OCI-LY3 (cell line): ENCODE measurements at regions not wholly inside any gene's neighbourhood (a gene's known extent, or its start where the extent isn't known, plus 50 kb on each side); places are given as distances from the start of the nearest gene placed in this dataset.

ENCODE experiments used
- H2AFZ ChIP-seq: fragments of 200-600, 300-600 bp; shearing (Covaris generic); 2 replicates; pipeline ENCODE4 v1.6.0; 2014; ENCODE audit warnings: antibody characterized with exemption, low read depth, low read length
- H3K27ac ChIP-seq: fragments of 200-600, 300-600 bp; sonication (generic); 2 replicates; pipeline ENCODE4 v1.5.1; 2014; ENCODE audit warnings: mild to moderate bottlenecking, low read length, moderate library complexity, mixed read lengths
- H3K27me3 ChIP-seq: fragments of 200-600, 300-600 bp; sonication (generic); 2 replicates; pipeline ENCODE4 v1.6.1; 2014; ENCODE audit warnings: low read depth, low read length, mixed read lengths
- H3K36me3 ChIP-seq: fragments of 200-600, 300-600 bp; sonication (generic); replicated peaks from 2 replicates; pipeline ENCODE3; 2014; ENCODE audit warnings: low read depth, low read length, mixed read lengths
- H3K4me1 ChIP-seq: fragments of 300-600, 200-600 bp; sonication (generic); 2 replicates; pipeline ENCODE4 v1.6.1; 2014; ENCODE audit warnings: low read length, mixed read lengths
- H3K4me2 ChIP-seq: fragments of 200-600, 300-600 bp; sonication (generic); 2 replicates; pipeline ENCODE4 v1.6.1; 2014; ENCODE audit warnings: low read length, mixed read lengths
- H3K4me3 ChIP-seq: fragments of 300-600, 200-600 bp; sonication (generic); 2 replicates; pipeline ENCODE4 v1.5.1; 2014; ENCODE audit warnings: antibody characterized with exemption, mild to moderate bottlenecking, low read length, moderate library complexity
- H3K79me2 ChIP-seq: fragments of 300-600, 200-600 bp; shearing (Covaris generic); 2 replicates; pipeline ENCODE4 v1.6.1; 2014; ENCODE audit warnings: mild to moderate bottlenecking, low read length, mixed read lengths
- H3K9ac ChIP-seq: fragments of 300-600, 200-600 bp; shearing (Covaris generic); 2 replicates; pipeline ENCODE4 v1.6.0; 2014; ENCODE audit warnings: mild to moderate bottlenecking, low read length, moderate library complexity
- H3K9me3 ChIP-seq: fragments of 200-600, 300-600 bp; shearing (Covaris generic); 2 replicates; pipeline ENCODE4 v1.6.1; 2014; ENCODE audit warnings: low read length, mixed read lengths; ENCODE audit not compliant: insufficient read depth
- H4K20me1 ChIP-seq: fragments of 200-600, 300-600 bp; sonication (generic); 2 replicates; pipeline ENCODE4 v1.6.1; 2016; ENCODE audit warnings: low read length, mixed read lengths; ENCODE audit not compliant: insufficient read depth
- CTCF ChIP-seq: fragments of 200-600, 300-600 bp; sonication (generic); IDR thresholded peaks from 2 replicates; pipeline ENCODE4 v1.5.1; 2014; ENCODE audit warnings: antibody characterized with exemption, low read length, low read depth
- EZH2phosphoT487 ChIP-seq: fragments of 200-600 bp; shearing (Covaris generic); IDR thresholded peaks from 2 replicates; pipeline ENCODE4 v1.6.1; 2018; ENCODE audit warnings: antibody characterized with exemption, mixed run types, low read depth

- Histone ChIP-seq H3K79me2 (no peaks in the 10 kb centered on the region), H3K36me3 (no peaks in the 10 kb centered on the region), H3K9me3 (no peaks in the 10 kb centered on the region), H4K20me1 (no peaks in the 10 kb centered on the region), H3K4me1 (no peaks in the 10 kb centered on the region), H3K9ac (no peak overlapping the region), H3K4me3 (no peak overlapping the region), H3K4me2 (no peak overlapping the region), H3K27ac (no peak overlapping the region), H2AFZ (no peak overlapping the region), H3K27me3 (no peaks in the 10 kb centered on the region)
- no peak for TF ChIP-seq CTCF
These were observed 265.2 kb downstream of the SHOX2 start for GRCh38 chr3:157841029-157841428.

DNA sequence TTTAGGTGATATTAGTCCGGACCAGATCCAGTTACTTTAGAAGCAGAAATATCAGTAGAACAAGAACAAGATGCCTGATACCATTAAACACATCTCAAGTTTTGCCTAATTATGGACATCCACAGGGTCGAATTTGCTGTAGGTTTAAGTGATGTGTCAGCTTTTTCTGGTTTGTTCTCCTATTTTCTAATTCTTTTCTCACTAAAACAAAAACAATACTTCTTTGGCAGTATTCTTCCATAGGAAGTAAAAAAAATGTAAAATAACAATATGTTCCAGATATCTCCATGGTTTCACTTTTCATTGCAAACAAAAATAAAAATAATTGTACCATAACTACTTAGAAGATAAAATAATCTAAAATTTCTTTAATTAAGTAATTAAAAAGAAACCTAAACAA lies 265.7 kb downstream of the SHOX2 start:
- Histone ChIP-seq H3K9me3 (no peaks in the 10 kb centered on the region), H3K27ac (no peak overlapping the region), H3K9ac (no peak overlapping the region), H3K36me3 (no peaks in the 10 kb centered on the region), H3K4me3 (no peak overlapping the region), H3K27me3 (no peaks in the 10 kb centered on the region), H2AFZ (no peak overlapping the region), H4K20me1 (no peaks in the 10 kb centered on the region), H3K79me2 (no peaks in the 10 kb centered on the region), H3K4me2 (no peak overlapping the region), H3K4me1 (no peaks in the 10 kb centered on the region)
- TF ChIP-seq EZH2phosphoT487: no peak
- no peak for TF ChIP-seq CTCF

- no peak overlapping the region for H3K9ac ChIP-seq
- H3K4me2 ChIP-seq: no peak overlapping the region
- no peaks in the 10 kb centered on the region for H3K27me3 ChIP-seq
- no peaks in the 10 kb centered on the region for H3K9me3 ChIP-seq
- H3K4me3 ChIP-seq: no peak overlapping the region
- no peaks in the 10 kb centered on the region for H3K79me2 ChIP-seq
- H3K4me1 ChIP-seq: no peaks in the 10 kb centered on the region
- H3K36me3 ChIP-seq: no peaks in the 10 kb centered on the region
- no peak overlapping the region for H2AFZ ChIP-seq
- no peak overlapping the region for H3K27ac ChIP-seq
- TF ChIP-seq EZH2phosphoT487 (no peak), CTCF (no peak)
- H4K20me1 ChIP-seq: no peaks in the 10 kb centered on the region
These were observed 267.8 kb downstream of the SHOX2 start for GRCh38 chr3:157838457-157838856.

DNA sequence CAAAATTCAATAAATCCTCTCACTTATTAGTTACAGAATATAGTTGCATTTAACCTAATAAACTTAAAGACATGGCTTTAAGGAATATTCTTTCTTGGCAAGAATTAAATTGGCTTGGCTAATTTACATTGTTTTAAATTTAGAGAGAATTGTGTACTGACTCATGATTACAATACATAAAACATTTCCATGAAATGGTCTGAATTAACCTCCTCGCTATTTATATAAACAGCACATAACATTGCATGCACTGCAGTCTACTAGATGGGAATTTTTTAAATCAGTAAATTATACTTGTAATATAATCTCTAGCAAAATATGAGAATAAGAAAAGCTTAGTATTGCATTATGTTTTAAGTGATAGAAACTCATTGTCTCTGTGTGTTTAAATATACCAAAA lies 268.9 kb downstream of the SHOX2 start:
- TF ChIP-seq CTCF (no peak), EZH2phosphoT487 (no peak)
- Histone ChIP-seq H3K27ac (no peak overlapping the region), H3K79me2 (no peaks in the 10 kb centered on the region), H3K4me3 (no peak overlapping the region), H3K27me3 (no peaks in the 10 kb centered on the region), H3K4me2 (no peak overlapping the region), H4K20me1 (no peaks in the 10 kb centered on the region), H2AFZ (no peak overlapping the region), H3K9ac (no peak overlapping the region), H3K9me3 (no peaks in the 10 kb centered on the region), H3K4me1 (no peaks in the 10 kb centered on the region), H3K36me3 (no peaks in the 10 kb centered on the region)
